Renal cortical epithelial cell (primary cell): ENCODE measurements at regions not wholly inside any gene's neighbourhood (a gene's known extent, or its start where the extent isn't known, plus 50 kb on each side); places are given as distances from the start of the nearest gene placed in this dataset.
A peak's percentile ranks its signal among the peaks of the same experiment; 100 is the strongest.
"Not testable (repeated sequence)": the region's sequence is repeated elsewhere in the genome, so short reads cannot be mapped to it uniquely, and the experiment has no call there.

Experiments
- DNase-seq: peaks from one replicate; pipeline ENCODE4 v3.0.0-alpha.2; 2011; ENCODE audit warnings: low read depth

DNA sequence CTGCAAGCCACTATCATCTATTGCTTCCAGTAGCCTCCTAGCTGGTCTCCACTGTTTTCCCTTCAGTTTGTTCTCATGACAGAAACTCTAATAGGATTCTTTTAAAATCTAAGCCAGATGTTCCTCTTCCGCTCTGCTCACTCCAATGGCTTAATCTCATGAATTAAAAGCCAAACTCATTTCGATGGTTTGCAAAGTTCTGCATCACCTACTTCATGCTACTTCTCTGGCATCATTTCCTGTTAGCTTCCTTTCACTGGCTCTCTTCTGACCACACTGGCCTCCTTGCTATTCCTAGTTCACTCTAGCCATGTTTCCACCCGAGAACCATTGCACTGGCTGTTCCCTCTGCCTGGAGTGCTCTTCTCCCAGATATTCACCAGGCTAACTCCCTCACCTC lies 102.0 kb upstream of the LSM6 start:
- no peak for DNase-seq

DNA sequence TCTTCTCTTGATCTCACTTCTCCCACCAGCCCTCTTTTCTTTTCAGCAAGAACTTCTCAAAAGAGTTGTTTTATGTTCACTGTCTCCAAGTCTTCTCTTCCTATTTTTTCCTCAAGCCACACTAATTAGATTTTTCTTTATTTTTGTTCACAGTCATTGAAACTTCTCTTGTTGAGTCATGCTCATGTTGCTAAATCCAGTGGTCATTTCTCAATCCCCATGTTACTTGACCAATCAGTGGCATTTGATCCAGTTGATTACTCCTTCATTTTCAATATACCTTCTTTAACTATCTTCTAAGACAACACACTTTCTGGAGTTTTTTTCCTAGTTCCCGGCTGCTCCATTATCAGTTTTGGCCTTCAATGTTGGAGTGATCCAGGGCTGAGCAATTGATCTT lies 103.1 kb upstream of the LSM6 start:
- DNase-seq, result peak; percentile 79

DNA sequence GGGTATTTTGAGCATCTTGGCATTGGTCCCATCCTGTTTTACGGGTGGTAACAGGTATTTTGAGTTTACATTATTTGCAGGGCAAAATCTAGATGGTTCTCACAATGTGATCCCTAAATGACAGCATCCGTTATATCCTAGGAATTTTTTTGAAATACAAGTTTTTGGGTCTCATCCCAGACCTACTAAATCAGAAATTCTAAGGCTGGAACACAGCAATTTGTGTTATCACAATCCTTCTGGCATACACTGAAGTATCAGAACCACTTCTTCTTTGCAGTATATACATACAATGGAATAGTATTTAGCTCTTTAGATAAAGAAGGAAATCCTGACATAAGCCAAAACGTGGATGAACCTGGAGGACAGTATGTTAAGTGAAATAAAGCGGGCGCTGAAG lies 104.1 kb upstream of the LSM6 start:
- DNase-seq, result no peak

DNA sequence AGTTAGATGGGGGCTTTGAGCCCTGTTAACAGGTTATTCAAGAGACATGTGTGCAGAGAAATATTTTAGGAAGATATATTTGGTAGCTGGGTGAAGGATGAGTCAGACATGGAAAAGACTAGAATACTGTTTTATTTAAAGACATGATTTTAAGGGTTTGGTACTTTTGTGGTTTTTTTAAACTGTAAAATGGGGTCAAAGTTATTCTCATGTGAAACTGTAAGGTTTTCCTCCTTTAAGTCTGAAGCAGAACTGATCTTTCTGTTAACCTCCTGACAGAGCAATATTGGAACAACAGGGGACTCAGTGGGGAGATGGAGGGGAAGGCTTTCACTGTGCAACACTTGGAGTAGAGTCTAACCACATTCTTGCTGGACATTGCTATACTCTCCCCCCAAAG lies 112.4 kb upstream of the LSM6 start:
- no peak for DNase-seq

DNA sequence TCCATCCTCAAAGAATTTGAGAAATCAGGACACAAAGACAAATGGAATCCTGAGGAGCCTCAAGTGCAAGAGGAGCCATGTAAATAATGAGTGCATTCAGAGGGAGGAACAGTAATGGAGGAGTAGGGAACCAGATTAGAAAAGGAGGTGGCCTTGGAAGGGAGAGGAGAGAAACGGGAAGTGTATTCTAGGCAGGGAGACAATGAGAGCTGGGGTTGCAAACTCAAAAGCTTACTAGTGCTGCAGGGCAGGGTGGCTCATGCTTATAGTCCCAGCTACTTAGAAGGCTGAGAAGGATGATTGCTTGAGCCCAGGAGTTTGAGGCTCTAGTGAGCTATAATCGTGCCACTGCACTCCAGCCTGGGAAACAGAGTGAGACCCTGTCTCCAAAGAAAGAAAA lies 113.2 kb upstream of the LSM6 start:
- no peak for DNase-seq

DNA sequence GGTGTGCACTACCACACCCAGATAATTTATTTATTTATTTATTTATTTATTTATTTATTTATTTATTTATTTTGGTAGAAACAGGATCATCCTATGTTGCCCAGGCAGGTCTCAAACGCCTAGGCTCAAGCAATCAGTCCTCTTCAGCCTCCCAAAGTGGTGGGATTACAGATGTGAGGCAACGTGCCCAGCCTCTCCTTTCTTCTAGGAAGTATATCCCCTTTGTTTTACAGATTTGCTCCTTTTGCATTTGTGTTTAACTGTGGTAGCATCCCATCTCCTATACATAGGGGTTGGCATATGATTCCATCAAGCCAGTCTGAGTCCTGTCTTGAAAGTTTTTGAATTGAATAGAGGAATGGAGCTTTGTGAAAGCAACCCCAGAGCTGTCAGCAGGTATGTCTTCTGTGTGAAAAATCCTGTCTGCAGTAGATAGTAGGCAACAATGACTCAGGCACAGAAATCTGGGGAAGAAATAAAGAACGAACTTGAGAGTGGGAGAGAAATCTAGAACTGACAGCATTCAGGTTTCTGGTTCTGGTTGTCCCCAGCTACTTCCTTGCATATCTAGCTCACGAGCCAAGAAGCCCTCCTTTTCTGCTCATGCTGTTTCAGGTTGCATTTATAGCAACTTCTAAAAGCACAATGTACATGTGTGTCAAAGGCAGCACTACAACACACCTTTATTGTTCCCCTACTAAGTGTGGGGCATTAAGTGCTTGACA lies 113.7 kb upstream of the LSM6 start:
- DNase-seq, result no peak

DNA sequence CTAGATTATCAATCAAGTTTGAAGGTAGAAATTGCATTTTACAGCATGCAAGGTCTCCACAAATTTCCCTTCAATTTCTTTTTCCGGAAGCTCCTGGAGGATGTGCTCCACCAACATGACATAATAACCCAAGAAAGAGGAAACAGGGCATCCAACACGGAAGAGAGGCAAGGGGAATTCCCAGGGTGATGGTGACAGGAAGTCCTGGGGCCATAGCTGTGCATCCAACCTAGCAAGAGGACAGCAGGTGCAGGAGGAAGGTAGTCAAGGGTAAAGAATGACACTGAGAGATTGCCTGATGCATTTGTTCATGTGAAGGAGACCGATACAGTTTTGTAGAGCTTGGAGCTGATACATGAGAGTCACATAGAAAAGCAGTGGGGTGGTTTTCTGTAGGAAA lies 115.7 kb upstream of the LSM6 start:
- DNase-seq, result peak; percentile 27

DNA sequence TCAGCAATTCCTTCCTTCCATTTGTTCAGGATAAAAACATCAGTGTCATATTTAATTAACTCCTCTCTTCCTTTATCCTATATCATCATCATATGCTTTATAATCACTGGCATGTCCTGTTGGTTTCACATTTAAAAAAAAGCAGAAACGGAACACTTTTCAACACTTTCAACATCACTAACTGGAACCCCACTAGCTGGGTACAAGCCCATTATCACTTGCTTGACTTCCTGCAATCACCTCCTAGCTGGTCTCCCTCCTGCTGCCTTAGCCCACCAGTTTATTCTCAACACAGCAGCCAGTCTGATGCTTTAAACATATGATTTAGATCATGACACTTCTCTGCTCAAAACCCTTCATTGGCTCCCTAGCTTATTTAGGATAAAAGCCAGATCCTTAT lies 116.4 kb upstream of the LSM6 start:
- DNase-seq, result no peak

DNA sequence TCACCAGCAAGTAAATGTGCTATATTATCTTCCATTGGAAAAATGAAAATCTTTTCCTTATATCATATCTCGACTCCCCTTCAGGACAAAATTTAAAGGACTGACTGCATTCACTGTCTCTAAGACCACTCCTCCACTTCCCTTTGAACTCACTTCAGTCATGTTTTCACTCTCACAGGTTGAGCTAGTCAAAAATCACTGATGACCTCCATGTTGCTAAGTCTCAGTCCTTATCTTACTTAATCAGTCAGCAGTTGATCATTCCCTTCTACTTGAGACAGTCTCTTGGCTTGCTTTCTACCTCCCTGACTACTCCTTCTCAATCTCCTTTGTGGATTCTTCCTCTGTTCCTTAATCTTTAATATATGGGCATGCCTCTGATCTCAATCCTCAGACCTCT lies 117.0 kb upstream of the LSM6 start:
- DNase-seq, result no peak

DNA sequence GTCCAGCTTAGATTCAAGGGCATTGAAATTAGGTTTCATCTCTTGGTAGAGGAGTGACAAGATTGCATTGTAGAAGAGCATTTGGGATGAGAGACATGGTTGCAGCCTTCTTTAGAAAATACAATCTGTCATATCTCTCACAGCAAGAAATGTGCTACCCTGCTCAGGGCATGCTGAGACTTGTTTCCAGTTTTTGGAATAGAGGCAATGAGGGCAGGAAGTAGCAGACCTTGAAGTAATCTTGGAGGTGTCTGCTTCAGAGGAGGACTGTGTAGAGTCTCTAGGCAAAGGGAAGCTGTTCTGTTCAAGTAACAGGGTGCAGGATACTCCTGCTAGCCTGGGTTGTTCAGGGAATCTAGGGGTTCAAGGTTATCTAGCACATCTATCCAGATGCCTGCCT lies 116.1 kb upstream of the ZNF827 start:
- DNase-seq, result no peak

DNA sequence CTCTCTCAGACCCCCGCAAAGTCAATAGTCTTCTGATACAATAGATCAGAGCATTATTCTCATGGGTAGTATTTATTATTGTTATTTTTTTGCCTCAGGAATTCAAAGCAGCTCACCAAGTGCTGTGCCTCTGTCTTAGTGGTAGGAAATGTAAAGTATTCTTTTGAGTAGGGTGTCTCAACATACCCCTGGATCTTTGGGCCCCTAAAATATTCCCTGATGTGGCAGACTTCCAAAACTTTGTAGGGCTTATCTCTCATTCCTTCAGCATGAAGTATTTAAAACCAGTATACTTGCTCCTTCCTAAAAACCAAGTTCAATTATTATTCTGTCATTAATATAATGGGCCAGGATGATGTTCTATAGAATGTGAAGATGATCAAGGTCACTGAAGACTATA lies 115.3 kb upstream of the ZNF827 start:
- DNase-seq, result no peak

DNA sequence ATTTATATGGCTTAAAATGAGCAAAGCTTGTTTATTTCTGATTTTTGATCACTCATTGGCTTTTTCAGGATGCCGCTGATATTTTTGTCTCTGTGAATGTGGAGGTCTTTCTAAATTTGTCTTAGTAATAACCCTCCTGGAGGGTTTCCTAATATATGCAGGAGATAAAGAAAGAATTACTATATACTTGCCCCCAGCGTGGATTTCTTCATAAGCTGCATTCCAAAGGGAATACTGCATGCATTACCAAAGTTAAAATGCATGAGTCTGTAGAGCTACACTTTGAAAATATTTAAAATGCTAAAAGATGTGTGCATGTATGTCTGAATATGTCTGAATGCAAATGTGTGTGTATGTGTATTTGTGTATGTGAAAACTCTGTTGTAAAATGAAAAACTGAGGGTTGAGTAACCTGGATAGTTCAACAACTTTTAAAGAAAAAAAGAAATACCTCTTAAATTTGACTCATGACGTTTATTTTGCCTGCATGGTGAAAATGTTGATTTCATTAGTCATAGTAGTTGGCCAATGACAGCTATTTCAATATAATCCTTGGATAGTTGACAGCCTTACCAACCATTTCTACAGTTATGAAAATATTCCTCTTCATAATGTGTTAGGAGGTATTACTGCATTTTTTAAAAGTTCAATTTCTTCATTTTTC lies 113.2 kb upstream of the ZNF827 start:
- peak; percentile 46 for DNase-seq

DNA sequence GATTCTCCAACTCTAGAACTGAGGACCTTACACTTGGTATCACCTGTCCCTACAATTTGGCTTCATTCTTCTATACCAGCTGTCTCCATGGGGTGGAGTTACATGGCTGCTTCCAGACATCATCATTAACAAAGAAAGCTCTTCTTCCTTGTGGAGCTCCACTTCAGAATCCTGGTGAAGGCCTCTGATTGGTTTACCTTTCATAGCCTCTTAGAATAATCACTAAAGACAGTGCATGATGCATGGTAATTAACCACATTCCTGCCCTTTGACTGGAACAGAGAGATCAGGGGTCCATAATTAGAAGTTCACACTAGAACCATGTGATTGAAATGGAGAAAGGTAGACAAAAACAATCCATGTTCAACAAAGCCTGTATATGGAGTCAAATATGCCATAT lies 112.6 kb upstream of the ZNF827 start:
- DNase-seq, result no peak

DNA sequence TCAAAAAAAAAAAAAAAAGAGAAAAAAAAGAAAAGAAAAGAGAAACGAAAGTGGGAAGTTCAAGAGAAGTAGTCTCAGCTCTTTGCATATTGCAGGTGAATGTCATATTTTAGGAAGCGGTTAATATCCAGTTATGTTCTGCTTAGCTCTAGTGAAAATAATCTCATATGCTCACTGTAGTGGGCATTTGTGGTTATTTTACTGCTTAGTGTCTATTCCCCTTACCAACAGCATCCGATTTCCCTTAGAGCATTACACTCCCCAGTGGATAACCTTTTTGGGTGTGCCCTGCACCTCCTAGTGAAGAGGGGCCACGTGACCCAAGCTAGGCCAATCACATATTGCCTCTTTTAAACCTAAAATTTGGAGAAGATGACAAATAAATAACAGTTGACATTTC lies 111.2 kb upstream of the ZNF827 start:
- DNase-seq, result no peak

DNA sequence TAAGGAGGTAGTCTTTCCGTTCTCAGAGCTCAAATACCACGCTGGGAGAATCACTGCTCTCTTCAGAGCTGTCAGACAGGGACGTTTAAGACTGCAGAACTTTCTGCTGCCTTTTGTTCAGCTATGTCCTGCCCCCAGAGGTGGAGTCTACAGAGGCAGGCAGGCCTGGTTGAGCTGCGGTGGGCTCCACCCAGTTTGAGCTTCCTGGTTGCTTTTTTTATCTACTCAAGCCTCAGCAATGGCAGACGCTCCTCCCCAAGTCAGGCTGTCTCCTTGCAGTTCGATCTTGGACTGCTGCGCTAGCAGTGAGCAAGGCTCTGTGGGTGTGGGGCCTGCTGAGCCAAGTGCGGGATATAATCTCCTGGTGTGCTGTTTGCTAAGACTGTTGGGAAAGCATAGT lies 109.1 kb upstream of the ZNF827 start:
- not testable (repeated sequence) for DNase-seq

DNA sequence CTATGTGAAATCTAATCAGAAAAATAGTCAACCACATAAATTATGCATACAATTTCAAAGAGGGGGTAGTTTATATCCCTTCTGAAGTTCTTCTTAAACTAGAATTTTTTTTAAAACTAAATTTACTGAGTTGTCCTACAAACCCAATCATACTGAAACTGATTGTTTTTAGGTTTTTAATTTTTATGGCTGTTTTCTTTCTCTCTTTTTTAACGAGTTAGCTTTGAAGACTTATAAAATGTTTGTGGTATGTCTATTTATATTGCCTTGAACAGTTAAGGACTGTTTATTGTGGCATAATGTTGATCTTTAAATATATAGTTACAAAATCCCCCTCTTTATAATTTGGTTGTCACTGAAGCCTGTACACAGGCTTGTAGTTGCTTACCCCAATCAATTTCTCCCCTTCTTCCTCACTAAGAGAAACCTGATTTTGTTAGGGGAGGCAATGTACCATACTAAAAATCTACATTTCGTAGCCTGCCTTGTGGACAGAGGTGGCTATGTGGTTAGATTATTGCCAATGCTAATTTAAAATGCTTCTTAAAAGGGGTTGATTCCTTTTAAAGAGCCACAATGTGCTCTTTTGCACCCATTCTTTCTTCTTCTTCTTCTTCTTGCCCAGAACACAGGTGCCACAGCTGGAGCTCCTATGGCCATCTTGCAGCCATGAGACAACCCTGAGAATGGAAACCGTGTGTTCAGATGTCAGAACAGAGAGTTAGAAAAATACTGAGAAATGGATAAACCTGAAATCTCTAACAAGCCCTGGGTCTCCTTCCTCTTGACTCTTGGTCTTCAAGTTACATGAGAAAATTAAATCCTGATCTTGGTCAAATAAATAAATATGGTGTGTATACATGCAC lies 102.7 kb upstream of the ZNF827 start:
- no peak for DNase-seq

DNA sequence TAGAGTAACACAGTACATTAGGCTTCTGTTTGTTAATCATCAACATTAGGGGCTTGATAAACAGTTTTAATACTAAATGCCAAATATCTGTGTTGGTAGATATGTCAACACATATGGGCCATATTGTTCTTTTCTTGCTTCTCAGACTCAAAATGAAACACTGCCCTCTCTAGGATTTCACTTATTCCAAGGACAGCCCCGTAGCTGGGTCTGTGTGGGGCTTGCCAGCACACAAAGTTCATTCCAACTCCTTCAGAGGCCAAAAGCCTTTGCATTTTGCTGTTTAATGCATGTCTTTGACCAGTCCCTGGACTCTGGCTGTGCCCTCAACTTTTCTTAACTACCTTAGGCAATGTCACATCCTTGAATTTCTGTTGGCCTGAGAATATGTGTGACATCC lies 102.0 kb upstream of the ZNF827 start:
- no peak for DNase-seq

DNA sequence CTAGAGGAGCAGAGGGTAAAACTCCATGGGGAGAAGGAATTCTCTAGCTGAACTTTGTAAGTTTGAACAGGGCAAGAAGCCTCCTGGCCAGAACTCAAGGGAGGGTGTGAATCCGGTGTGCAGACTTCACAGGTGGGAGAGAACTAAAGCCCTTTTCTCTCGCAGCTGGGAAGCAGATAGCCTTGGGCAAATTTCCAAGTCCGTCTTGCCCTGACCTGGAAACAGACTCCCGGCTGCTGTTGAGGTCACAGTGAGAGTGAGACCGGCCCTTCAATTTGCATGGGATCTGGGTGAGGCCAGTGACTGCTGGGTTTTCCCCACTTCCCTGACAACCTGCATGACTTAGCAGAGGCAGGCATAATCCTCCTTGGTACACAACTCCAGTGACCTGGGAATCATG lies 94.5 kb upstream of the ZNF827 start:
- peak; percentile 73 for DNase-seq

DNA sequence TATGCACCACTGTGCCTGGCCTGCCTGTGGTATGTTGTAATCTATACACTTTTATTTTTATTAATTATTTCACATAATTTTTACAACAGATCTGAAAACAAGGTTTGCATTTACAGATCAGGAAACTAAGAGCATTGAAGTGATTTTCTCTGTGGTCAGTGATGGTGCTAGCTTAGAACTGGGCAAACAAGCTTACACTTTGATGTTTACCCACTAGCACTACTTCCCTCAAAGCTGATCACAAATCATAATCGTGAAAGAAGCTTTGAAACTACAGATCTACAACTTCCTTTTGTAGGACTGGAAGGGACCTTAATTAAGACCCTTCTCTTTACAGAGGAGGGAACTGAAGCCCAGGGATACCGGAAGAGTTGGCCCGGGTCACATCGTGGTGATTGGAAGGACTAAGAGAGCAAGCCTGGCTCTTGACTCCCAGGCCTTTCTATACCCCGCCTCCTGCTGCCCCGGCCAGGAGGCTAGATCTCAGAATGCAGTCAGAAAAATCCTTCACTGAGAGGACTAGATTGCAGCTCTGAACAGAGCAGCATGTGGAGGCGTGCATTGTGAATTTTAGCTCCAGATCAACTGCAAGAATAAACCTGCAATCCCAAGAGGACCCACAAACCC lies 93.7 kb upstream of the ZNF827 start:
- DNase-seq, result no peak

DNA sequence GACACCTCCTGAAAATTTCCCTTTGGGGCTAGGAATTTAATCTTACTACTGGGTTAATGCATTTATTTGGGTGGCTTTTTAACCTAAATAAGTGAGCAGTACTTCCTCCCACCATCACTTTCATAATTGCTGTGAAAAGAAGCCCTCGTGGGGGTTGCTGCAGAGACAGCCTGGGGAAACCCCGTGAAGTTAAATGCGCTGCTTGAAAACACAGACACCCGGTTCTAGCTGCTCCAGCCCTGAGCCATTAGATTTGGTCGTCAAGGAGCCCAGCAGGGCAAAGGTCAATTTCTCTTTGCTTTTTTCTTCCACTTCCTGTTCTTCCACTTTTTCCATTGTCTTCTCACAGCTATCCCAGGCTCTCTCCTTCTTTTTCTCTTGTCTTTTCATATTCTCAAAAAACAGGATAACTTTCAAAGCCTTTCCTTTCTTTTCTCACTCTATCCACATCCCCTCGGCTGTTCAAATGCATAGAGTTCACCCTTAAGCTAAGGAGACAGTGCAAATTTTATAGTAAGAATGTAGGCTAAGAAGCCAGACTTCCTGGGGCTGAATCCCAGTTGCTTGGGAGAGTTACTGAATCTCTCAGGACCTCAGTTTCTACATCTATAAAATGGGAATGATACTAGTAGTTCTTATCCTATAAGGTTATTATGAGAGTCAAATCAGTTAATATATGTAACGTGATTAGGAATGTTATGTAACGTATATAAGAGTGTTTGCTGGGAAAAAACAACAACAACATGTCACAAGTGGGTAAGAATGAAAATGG lies 91.5 kb upstream of the ZNF827 start:
- peak; percentile 45 for DNase-seq

DNA sequence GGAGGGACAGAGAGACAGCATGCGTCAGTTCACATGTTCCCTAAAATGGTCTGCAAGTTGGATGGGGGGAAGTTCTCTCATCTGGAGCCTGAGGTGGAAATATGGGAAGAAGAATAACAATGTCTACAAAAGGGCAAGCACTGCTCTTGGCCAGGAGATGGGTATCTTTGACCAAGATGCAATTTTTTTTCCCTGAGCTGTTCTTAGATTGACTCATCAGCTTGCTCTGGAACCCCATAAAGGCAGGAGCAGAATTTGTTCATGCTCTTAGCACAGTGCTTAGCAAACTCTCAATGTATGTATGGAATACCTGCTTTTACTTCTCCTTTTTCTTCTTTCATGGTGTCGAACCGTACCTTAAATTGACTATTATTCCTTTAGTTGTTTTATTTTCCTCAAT lies 90.5 kb upstream of the ZNF827 start:
- DNase-seq, result peak; percentile 25

DNA sequence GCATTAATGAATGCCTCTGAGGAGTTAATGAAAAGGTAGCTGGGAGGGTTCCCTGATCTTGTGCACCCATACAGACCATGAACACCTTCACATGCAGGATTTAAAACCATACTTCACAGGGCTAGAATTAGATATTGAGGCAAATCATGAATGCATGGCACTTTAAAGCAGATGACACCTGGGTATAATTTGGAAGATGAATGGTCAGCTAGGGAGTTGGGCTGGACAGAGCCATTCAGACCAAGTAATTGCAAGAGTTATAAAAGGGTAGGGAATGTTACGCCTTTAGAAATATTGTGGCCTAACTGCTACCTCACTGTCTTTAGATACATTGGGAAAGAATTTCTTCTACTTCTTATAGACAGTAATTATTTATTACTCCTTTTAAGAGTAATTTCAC lies 89.1 kb upstream of the ZNF827 start:
- DNase-seq, result no peak
